ENCODE measurements at regions not wholly inside any gene's neighbourhood (a gene's known extent, or its start where the extent isn't known, plus 50 kb on each side); places are given as distances from the start of the nearest gene placed in this dataset.

DNA sequence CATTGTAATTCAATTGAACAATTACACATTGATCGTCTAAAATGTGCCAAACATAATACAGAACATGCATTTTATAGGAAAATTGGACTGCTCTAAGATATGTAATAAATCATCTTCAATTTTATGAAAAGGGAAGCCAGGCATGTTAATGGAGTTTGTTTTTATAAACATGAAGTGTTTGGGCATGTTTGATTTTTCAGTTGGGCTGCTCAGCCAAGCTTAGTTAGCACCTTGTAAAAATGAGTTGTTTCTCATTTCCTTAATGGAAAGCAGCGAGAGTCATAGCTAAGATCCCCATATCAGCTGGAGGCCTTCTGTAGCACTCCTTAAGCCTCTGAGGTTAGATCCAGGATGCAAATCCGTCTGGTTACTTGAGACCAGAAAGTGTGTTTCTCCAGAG lies 422.3 kb downstream of the SPRY2 start:
- H3K36me3 ChIP-seq (ENCODE audit: insufficient read depth, insufficient read length, low read length) = no peaks in the 10 kb centered on the region
- no peak for DNase-seq (ENCODE audit: low read depth, low spot score)

GRCh38 chr13:79917628-79918027 lies 423.3 kb downstream of the SPRY2 start:
- H3K27me3 ChIP-seq (ENCODE audit: insufficient read depth, insufficient read length) = no peaks in the 10 kb centered on the region
- no peak overlapping the region for H3K4me3 ChIP-seq (ENCODE audit: insufficient read length, low read depth)
- H3K9ac ChIP-seq (ENCODE audit: insufficient read length, low read depth) = no peak overlapping the region
- no peaks in the 10 kb centered on the region for H3K9me3 ChIP-seq (ENCODE audit: insufficient read depth, low read length)
- DNase-seq (ENCODE audit: low read depth, low spot score) = no peak
- TF ChIP-seq YY1 (IDR thresholded peaks at IDR 0.05; ENCODE audit: insufficient read depth, insufficient read length) = no peak
- TF ChIP-seq ZNF274 (IDR thresholded peaks at IDR 0.05; ENCODE audit: low read depth, low read length) = no peak
- TF ChIP-seq SUZ12 (IDR thresholded peaks at IDR 0.05; ENCODE audit: extremely low read depth, insufficient read depth, insufficient read length) = no peak
- H3K36me3 ChIP-seq (ENCODE audit: insufficient read depth, insufficient read length, low read length) = no peaks in the 10 kb centered on the region
- no peaks in the 10 kb centered on the region for H3K4me1 ChIP-seq (ENCODE audit: insufficient read depth, insufficient read length)

More for the DNA sequence above, 422.3 kb downstream of the SPRY2 start:
- no peak overlapping the region for H3K4me3 ChIP-seq (ENCODE audit: insufficient read length, low read depth)
- no peaks in the 10 kb centered on the region for H3K4me1 ChIP-seq (ENCODE audit: insufficient read depth, insufficient read length)
- H3K27me3 ChIP-seq (ENCODE audit: insufficient read depth, insufficient read length) = no peaks in the 10 kb centered on the region
- H3K9ac ChIP-seq (ENCODE audit: insufficient read length, low read depth) = no peak overlapping the region
- no peak for TF ChIP-seq SUZ12 (IDR thresholded peaks at IDR 0.05; ENCODE audit: extremely low read depth, insufficient read depth, insufficient read length)
- TF ChIP-seq YY1 (IDR thresholded peaks at IDR 0.05; ENCODE audit: insufficient read depth, insufficient read length) = no peak
- no peak for TF ChIP-seq ZNF274 (IDR thresholded peaks at IDR 0.05; ENCODE audit: low read depth, low read length)
- no peaks in the 10 kb centered on the region for H3K9me3 ChIP-seq (ENCODE audit: insufficient read depth, low read length)

DNA sequence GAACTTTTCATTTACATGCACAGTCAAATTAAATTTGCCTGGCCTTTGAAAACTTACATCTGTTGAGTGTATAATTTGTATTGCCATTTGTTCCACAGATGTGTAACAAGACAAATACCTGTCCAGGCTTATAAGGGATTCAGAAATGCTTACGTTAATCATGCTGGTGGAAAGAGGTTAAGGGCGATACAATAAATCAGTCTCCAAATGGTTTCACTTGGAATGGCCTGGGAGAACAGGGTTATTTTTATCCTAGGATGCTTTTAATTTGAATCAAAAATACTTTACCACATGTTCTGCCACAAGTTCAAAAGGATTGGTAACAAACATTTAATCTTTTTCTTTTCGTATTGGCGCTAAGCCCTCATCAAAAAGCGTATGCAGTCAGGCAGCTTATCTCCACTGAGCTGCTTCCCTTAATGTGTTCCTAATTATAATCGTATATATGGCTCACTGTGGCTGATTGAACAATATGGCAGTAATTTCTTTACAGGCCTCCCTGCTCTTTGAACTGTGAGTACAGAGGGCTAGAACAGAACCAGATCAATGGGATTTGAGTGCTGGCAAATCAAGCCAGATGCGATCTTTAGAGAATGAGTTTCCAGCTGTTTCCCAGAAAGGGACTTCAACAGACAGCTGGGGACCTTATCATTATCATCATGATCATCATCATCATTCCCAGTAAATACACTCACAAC lies 425.7 kb downstream of the SPRY2 start:
- H3K4me3 ChIP-seq (ENCODE audit: insufficient read length, low read depth) = no peak overlapping the region
- TF ChIP-seq ZNF274 (IDR thresholded peaks at IDR 0.05; ENCODE audit: low read depth, low read length) (no peak), SUZ12 (IDR thresholded peaks at IDR 0.05; ENCODE audit: extremely low read depth, insufficient read depth, insufficient read length) (no peak), YY1 (IDR thresholded peaks at IDR 0.05; ENCODE audit: insufficient read depth, insufficient read length) (no peak)
- DNase-seq (ENCODE audit: low read depth, low spot score) = no peak
- H3K9ac ChIP-seq (ENCODE audit: insufficient read length, low read depth) = no peak overlapping the region
- no peaks in the 10 kb centered on the region for H3K27me3 ChIP-seq (ENCODE audit: insufficient read depth, insufficient read length)
- H3K9me3 ChIP-seq (ENCODE audit: insufficient read depth, low read length) = no peaks in the 10 kb centered on the region
- no peaks in the 10 kb centered on the region for H3K4me1 ChIP-seq (ENCODE audit: insufficient read depth, insufficient read length)
- no peaks in the 10 kb centered on the region for H3K36me3 ChIP-seq (ENCODE audit: insufficient read depth, insufficient read length, low read length)

DNA sequence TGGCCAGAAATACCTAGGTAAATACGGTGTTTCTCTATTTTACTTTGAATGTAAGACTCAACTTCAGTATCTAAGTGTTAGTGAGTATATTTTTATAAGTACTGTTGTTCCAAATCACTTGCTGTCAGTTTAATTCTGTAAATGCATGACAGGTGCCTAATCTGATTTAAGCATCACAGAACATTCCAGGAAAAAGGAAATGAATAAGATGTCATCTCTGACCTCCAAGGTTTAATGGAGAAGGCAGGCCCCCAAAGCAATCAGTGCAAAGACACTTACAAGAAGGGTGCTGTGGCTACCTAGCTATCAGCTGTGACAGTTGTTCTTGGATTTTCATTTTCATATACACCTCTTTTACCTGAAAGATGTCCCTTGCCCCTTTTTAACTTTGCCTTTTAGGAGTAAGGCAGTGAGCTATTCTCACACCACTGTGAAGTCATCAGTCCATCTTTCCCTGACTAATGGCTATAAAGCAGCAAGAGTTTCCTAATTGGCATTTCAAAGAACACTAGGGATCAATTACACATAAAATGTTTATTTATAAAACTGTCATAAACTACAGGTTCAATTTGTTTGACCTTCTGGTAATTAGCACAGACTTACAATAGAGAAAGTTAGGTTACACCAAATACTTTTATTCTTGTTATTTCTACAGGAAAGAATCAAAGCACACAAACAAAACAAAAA lies 427.6 kb downstream of the SPRY2 start:
- Histone ChIP-seq H3K4me3 (ENCODE audit: insufficient read length, low read depth) (no peak overlapping the region), H3K36me3 (ENCODE audit: insufficient read depth, insufficient read length, low read length) (no peaks in the 10 kb centered on the region), H3K4me1 (ENCODE audit: insufficient read depth, insufficient read length) (no peaks in the 10 kb centered on the region), H3K9me3 (ENCODE audit: insufficient read depth, low read length) (no peaks in the 10 kb centered on the region), H3K9ac (ENCODE audit: insufficient read length, low read depth) (no peak overlapping the region), H3K27me3 (ENCODE audit: insufficient read depth, insufficient read length) (no peaks in the 10 kb centered on the region)
- TF ChIP-seq SUZ12 (IDR thresholded peaks at IDR 0.05; ENCODE audit: extremely low read depth, insufficient read depth, insufficient read length) = no peak
- no peak for TF ChIP-seq YY1 (IDR thresholded peaks at IDR 0.05; ENCODE audit: insufficient read depth, insufficient read length)
- no peak for DNase-seq (ENCODE audit: low read depth, low spot score)

GRCh38 chr13:79912403-79912802 lies 428.5 kb downstream of the SPRY2 start:
- DNase-seq (ENCODE audit: low read depth, low spot score) = no peak

DNA sequence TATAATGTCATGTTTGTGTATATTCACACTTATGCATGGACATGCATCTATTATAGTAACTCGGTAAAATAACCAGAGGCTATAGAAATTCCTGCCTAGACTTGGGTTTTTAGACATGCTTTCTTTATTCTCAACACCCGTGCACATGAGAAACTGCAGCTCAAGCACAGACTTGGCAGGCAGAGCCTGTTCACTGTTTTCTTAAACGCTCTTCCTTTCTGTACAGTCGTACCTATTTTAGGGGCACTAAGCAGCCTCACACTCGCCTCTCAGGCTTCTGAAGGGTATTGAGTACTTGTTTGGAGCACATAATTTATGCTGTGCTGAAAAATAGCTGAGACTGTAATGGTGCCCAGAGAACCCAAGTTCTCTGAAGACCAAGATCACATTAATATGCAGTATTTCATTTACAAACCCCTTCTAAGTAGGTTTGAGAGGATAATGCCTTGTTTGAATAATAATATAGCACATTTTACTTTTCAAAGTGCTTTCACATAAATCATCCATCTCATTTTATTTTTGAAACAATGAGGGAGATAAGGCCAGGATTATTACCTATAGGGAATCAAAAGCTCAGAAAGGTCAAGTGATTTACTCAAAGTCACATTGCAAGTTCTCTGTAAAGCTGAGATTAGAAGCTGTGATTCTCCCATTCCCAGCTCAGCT lies 429.9 kb downstream of the SPRY2 start:
- Histone ChIP-seq H3K27me3 (ENCODE audit: insufficient read depth, insufficient read length) (no peaks in the 10 kb centered on the region), H3K9me3 (ENCODE audit: insufficient read depth, low read length) (no peaks in the 10 kb centered on the region), H3K9ac (ENCODE audit: insufficient read length, low read depth) (no peak overlapping the region), H3K4me1 (ENCODE audit: insufficient read depth, insufficient read length) (no peaks in the 10 kb centered on the region), H3K36me3 (ENCODE audit: insufficient read depth, insufficient read length, low read length) (no peaks in the 10 kb centered on the region), H3K4me3 (ENCODE audit: insufficient read length, low read depth) (no peak overlapping the region)
- TF ChIP-seq SUZ12 (IDR thresholded peaks at IDR 0.05; ENCODE audit: extremely low read depth, insufficient read depth, insufficient read length) (no peak), ZNF274 (IDR thresholded peaks at IDR 0.05; ENCODE audit: low read depth, low read length) (no peak), YY1 (IDR thresholded peaks at IDR 0.05; ENCODE audit: insufficient read depth, insufficient read length) (no peak)
- no peak for DNase-seq (ENCODE audit: low read depth, low spot score)

More at GRCh38 chr13:79912403-79912802, 428.5 kb downstream of the SPRY2 start:
- Histone ChIP-seq H3K9me3 (ENCODE audit: insufficient read depth, low read length) (no peaks in the 10 kb centered on the region), H3K4me3 (ENCODE audit: insufficient read length, low read depth) (no peak overlapping the region), H3K27me3 (ENCODE audit: insufficient read depth, insufficient read length) (no peaks in the 10 kb centered on the region), H3K9ac (ENCODE audit: insufficient read length, low read depth) (no peak overlapping the region), H3K36me3 (ENCODE audit: insufficient read depth, insufficient read length, low read length) (no peaks in the 10 kb centered on the region), H3K4me1 (ENCODE audit: insufficient read depth, insufficient read length) (no peaks in the 10 kb centered on the region)
- TF ChIP-seq ZNF274 (IDR thresholded peaks at IDR 0.05; ENCODE audit: low read depth, low read length) (no peak), YY1 (IDR thresholded peaks at IDR 0.05; ENCODE audit: insufficient read depth, insufficient read length) (no peak), SUZ12 (IDR thresholded peaks at IDR 0.05; ENCODE audit: extremely low read depth, insufficient read depth, insufficient read length) (no peak)

GRCh38 chr13:79909644-79910043 lies 428.7 kb downstream of the NDFIP2 start:
- Histone ChIP-seq H3K36me3 (ENCODE audit: insufficient read depth, insufficient read length, low read length) (no peaks in the 10 kb centered on the region), H3K27me3 (ENCODE audit: insufficient read depth, insufficient read length) (no peaks in the 10 kb centered on the region), H3K4me3 (ENCODE audit: insufficient read length, low read depth) (no peak overlapping the region), H3K4me1 (ENCODE audit: insufficient read depth, insufficient read length) (no peaks in the 10 kb centered on the region), H3K9me3 (ENCODE audit: insufficient read depth, low read length) (no peaks in the 10 kb centered on the region), H3K9ac (ENCODE audit: insufficient read length, low read depth) (no peak overlapping the region)
- TF ChIP-seq SUZ12 (IDR thresholded peaks at IDR 0.05; ENCODE audit: extremely low read depth, insufficient read depth, insufficient read length) = no peak
- TF ChIP-seq YY1 (IDR thresholded peaks at IDR 0.05; ENCODE audit: insufficient read depth, insufficient read length) = no peak
- TF ChIP-seq ZNF274 (IDR thresholded peaks at IDR 0.05; ENCODE audit: low read depth, low read length) = no peak
- DNase-seq (ENCODE audit: low read depth, low spot score) = no peak
